H1 (cell line): ENCODE measurements at regions not wholly inside any gene's neighbourhood (a gene's known extent, or its start where the extent isn't known, plus 50 kb on each side); places are given as distances from the start of the nearest gene placed in this dataset.

Experiments
- CTCF ChIA-PET: fragments of 300-600 bp; sonication (Branson Sonifier 250); formaldehyde crosslinking; loops from one replicate; lab custom pipeline; 2021; ENCODE audit not compliant: partially characterized antibody; lab: Charles Lee
- POLR2A ChIA-PET: fragments of 300-600 bp; sonication (Branson Sonifier 250); formaldehyde crosslinking; loops from one replicate; lab custom pipeline; 2021; ENCODE audit warnings: inconsistent platforms; ENCODE audit not compliant: partially characterized antibody; lab: Charles Lee
- DNase-seq, 2 experiments: peaks; one replicate each; pipeline versions ENCODE4 v3.0.0 to v3.0.0-alpha.2; 2010 to 2022; ENCODE audit warnings: low spot score in 2 of 2, low read depth in 1 of 2, mixed read lengths in 1 of 2
- FAIRE-seq: peaks from 2 replicates; lab custom pipeline; 2011; peaks lifted over from hg19 to GRCh38; lab: Jason Lieb, UNC
- H2AFZ ChIP-seq: 2 replicates; pipeline ENCODE4 v1.8.1; 2012; ENCODE audit warnings: low read length, inconsistent platforms
- H2AK5ac ChIP-seq: 2 replicates; pipeline ENCODE4 v1.6.1; 2013; ENCODE audit warnings: low read depth, low read length
- H2BK120ac ChIP-seq: replicated peaks from 2 replicates; pipeline ENCODE3; 2013; ENCODE audit warnings: low read depth, low read length, inconsistent platforms
- H2BK12ac ChIP-seq: 2 replicates; pipeline ENCODE4 v1.6.1; 2013; ENCODE audit warnings: low read depth, low read length
- H2BK15ac ChIP-seq: 2 replicates; pipeline ENCODE4 v1.6.1; 2013; ENCODE audit warnings: low read length
- H2BK20ac ChIP-seq: 2 replicates; pipeline ENCODE4 v1.6.1; 2013; ENCODE audit warnings: low read length
- H2BK5ac ChIP-seq: 2 replicates; pipeline ENCODE4 v1.6.1; 2013; ENCODE audit warnings: low read depth, low read length
- H3K14ac ChIP-seq: 2 replicates; pipeline ENCODE4 v1.6.1; 2013; ENCODE audit warnings: inconsistent platforms; ENCODE audit not compliant: insufficient read length
- H3K18ac ChIP-seq: 2 replicates; pipeline ENCODE4 v1.6.1; 2013; ENCODE audit warnings: low read length; ENCODE audit errors: extremely low read depth
- H3K23ac ChIP-seq: 2 replicates; pipeline ENCODE4 v1.6.1; 2013; ENCODE audit warnings: inconsistent platforms; ENCODE audit not compliant: insufficient read length
- H3K23me2 ChIP-seq: 2 replicates; pipeline ENCODE4 v1.6.1; 2013; ENCODE audit warnings: low read depth, low read length
- H3K27ac ChIP-seq: 2 replicates; pipeline ENCODE4 v1.6.1; 2011; ENCODE audit warnings: low read depth, low read length, inconsistent platforms
- H3K27me3 ChIP-seq, 4 experiments: replicated peaks in 1 of 4; 1 replicate in 1 of 4; 2 replicates in 3 of 4; pipeline versions ENCODE4 v1.6.1 to v1.8.1; 2011 to 2013; ENCODE audit warnings: low read length in 3 of 4, mild to moderate bottlenecking in 3 of 4, inconsistent platforms in 2 of 4, mixed read lengths in 2 of 4, moderate library complexity in 1 of 4; ENCODE audit not compliant: control insufficient read depth in 3 of 4, insufficient read depth in 3 of 4; ENCODE audit errors: extremely low read depth in 1 of 4
- H3K36me3 ChIP-seq, 4 experiments: 2 replicates each; pipeline versions ENCODE4 v1.6.1 to v1.8.1; 2011 to 2013; ENCODE audit warnings: mild to moderate bottlenecking in 4 of 4, low read length in 3 of 4, moderate library complexity in 2 of 4, control low read depth in 1 of 4, inconsistent platforms in 1 of 4; ENCODE audit not compliant: insufficient read depth in 4 of 4, control insufficient read depth in 2 of 4
- H3K4ac ChIP-seq: replicated peaks from 2 replicates; pipeline ENCODE3; 2013; ENCODE audit warnings: low read length, low read depth, mixed read lengths, inconsistent platforms; ENCODE audit not compliant: insufficient read length
- H3K4me1 ChIP-seq, 4 experiments: replicated peaks in 1 of 4; 1 replicate in 1 of 4; 2 replicates in 3 of 4; pipeline versions ENCODE4 v1.6.1 to v1.8.1; 2011 to 2013; ENCODE audit warnings: low read length in 3 of 4, inconsistent platforms in 2 of 4, mixed read lengths in 1 of 4; ENCODE audit not compliant: insufficient read depth in 4 of 4, control insufficient read depth in 3 of 4
- H3K4me2 ChIP-seq, 2 experiments: 2 replicates each; pipeline versions ENCODE4 v1.6.1 to v1.8.1; 2011 to 2013; ENCODE audit warnings: low read depth in 2 of 2, low read length in 2 of 2, control low read depth in 1 of 2, inconsistent platforms in 1 of 2, mild to moderate bottlenecking in 1 of 2; ENCODE audit not compliant: insufficient read depth in 1 of 2
- H3K4me3 ChIP-seq, 4 experiments: fragments of 200-600, 300-600 bp in 1 of 4; sonication (generic), shearing (Covaris generic), sonication (Bioruptor Twin) in 1 of 4; 2 replicates each; pipeline versions ENCODE4 v1.5.1 to v1.8.1; 2011 to 2016; ENCODE audit warnings: low read length in 4 of 4, low read depth in 3 of 4, control low read depth in 2 of 4, inconsistent platforms in 2 of 4, mild to moderate bottlenecking in 2 of 4, mixed read lengths in 1 of 4, moderate library complexity in 1 of 4; ENCODE audit not compliant: insufficient read depth in 2 of 4; ENCODE audit errors: extremely low read depth in 1 of 4
- H3K56ac ChIP-seq: replicated peaks from 2 replicates; pipeline ENCODE3; 2013; ENCODE audit warnings: low read depth, mild to moderate bottlenecking, mixed read lengths, low read length, inconsistent platforms; ENCODE audit not compliant: insufficient read length
- H3K79me1 ChIP-seq: 2 replicates; pipeline ENCODE4 v1.6.1; 2013; ENCODE audit warnings: low read depth, low read length, control low read depth
- H3K79me2 ChIP-seq, 2 experiments: 2 replicates each; pipeline versions ENCODE4 v1.6.1 to v1.8.1; 2012 to 2013; ENCODE audit warnings: low read length in 2 of 2, mild to moderate bottlenecking in 2 of 2, inconsistent platforms in 1 of 2; ENCODE audit not compliant: insufficient read depth in 2 of 2, control insufficient read depth in 1 of 2
- H3K9ac ChIP-seq, 4 experiments: replicated peaks in 1 of 4; 1 replicate in 1 of 4; 2 replicates in 3 of 4; pipeline versions ENCODE4 v1.6.1 to v1.8.1; 2011 to 2013; ENCODE audit warnings: low read depth in 3 of 4, low read length in 3 of 4, control low read depth in 2 of 4, mild to moderate bottlenecking in 2 of 4, moderate library complexity in 2 of 4, inconsistent platforms in 1 of 4; ENCODE audit errors: extremely low read depth in 1 of 4
- H3K9me3 ChIP-seq, 2 experiments: 2 replicates each; pipeline versions ENCODE4 v1.6.1 to v1.8.1; 2012 to 2013; ENCODE audit warnings: mild to moderate bottlenecking in 2 of 2, moderate library complexity in 2 of 2, control low read depth in 1 of 2, inconsistent platforms in 1 of 2, low read depth in 1 of 2, low read length in 1 of 2, mixed read lengths in 1 of 2; ENCODE audit not compliant: insufficient read depth in 2 of 2
- H4K20me1 ChIP-seq, 2 experiments: replicated peaks in 1 of 2; 2 replicates each; pipeline versions ENCODE3 to v1.8.1; 2011 to 2013; ENCODE audit warnings: inconsistent platforms in 2 of 2, low read length in 2 of 2, mild to moderate bottlenecking in 1 of 2; ENCODE audit not compliant: insufficient read depth in 2 of 2, control insufficient read depth in 1 of 2
- H4K5ac ChIP-seq: 2 replicates; pipeline ENCODE4 v1.6.1; 2013; ENCODE audit warnings: low read length, low read depth, mixed read lengths, inconsistent platforms; ENCODE audit not compliant: insufficient read length
- H4K8ac ChIP-seq: 2 replicates; pipeline ENCODE4 v1.8.0; 2013; ENCODE audit warnings: mild to moderate bottlenecking, moderate library complexity, low read length, inconsistent platforms; ENCODE audit not compliant: insufficient read depth; ENCODE audit errors: extremely low read depth
- H4K91ac ChIP-seq: replicated peaks from 2 replicates; pipeline ENCODE3; 2013; ENCODE audit warnings: low read length, mixed read lengths, inconsistent platforms; ENCODE audit not compliant: insufficient read length
- ASH2L ChIP-seq: fragments of 200-600, 300-600 bp; sonication (generic); IDR thresholded peaks from one replicate; pipeline ENCODE4 v1.7.1; 2017; ENCODE audit warnings: low read length
- BCL11A ChIP-seq, 2 experiments: IDR thresholded peaks; one replicate each; pipeline ENCODE4 v1.6.1; 2011; ENCODE audit warnings: low read depth in 2 of 2, low read length in 2 of 2, mild to moderate bottlenecking in 2 of 2
- CHD1 ChIP-seq: IDR thresholded peaks from 2 replicates; pipeline ENCODE4 v1.6.1; 2012; ENCODE audit warnings: low read depth, low read length, improper control_type of control experiment
- CTBP2 ChIP-seq: IDR thresholded peaks from 2 replicates; pipeline ENCODE4 v1.7.0; 2011; ENCODE audit warnings: borderline replicate concordance, mild to moderate bottlenecking, moderate library complexity, mixed read lengths, low read length; ENCODE audit not compliant: insufficient read depth, insufficient read length
- GABPA ChIP-seq: IDR thresholded peaks from 2 replicates; pipeline ENCODE4 v1.6.1; 2011; ENCODE audit warnings: mild to moderate bottlenecking, low read length, moderate library complexity, borderline replicate concordance; ENCODE audit not compliant: insufficient read depth
- HDAC6 ChIP-seq: IDR thresholded peaks from one replicate; pipeline ENCODE4 v1.7.1; 2012; ENCODE audit warnings: low read depth, mild to moderate bottlenecking, inconsistent platforms, low read length, moderate library complexity
- MAFK ChIP-seq: IDR thresholded peaks from 2 replicates; pipeline ENCODE4 v1.6.1; 2012; ENCODE audit warnings: low read depth, mild to moderate bottlenecking, improper control_type of control experiment, low read length
- PHF8 ChIP-seq: fragments of 200-600 bp; sonication (generic); conservative IDR thresholded peaks from 2 replicates; pipeline ENCODE4 v1.7.1; 2012; ENCODE audit warnings: low read depth, mild to moderate bottlenecking, inconsistent platforms, low read length, moderate library complexity
- SIN3A ChIP-seq, 2 experiments: IDR thresholded peaks in 1 of 2; conservative IDR thresholded peaks in 1 of 2; 2 replicates each; pipeline ENCODE4 v1.6.1; 2011 to 2012; ENCODE audit warnings: low read length in 2 of 2, improper control_type of control experiment in 1 of 2, low read depth in 1 of 2, mild to moderate bottlenecking in 1 of 2
- YY1 ChIP-seq: IDR thresholded peaks from 2 replicates; pipeline ENCODE4 v1.6.1; 2011; ENCODE audit warnings: low read depth, mild to moderate bottlenecking, low read length
- ZNF274 ChIP-seq: IDR thresholded peaks from 2 replicates; pipeline ENCODE4 v1.7.0; 2012; ENCODE audit warnings: low read length, borderline replicate concordance; ENCODE audit errors: extremely low read depth
- WGBS, 2 experiments: shearing (Covaris generic) in 1 of 2; methylation state at CpG; one replicate each; pipeline versions ENCODE4 v1.1.6 to v1.1.7; 2013 to 2015; ENCODE audit warnings: low lambda C conversion rate in 2 of 2, mixed read lengths in 2 of 2, inconsistent platforms in 1 of 2, low coverage in 1 of 2, missing lambda C conversion rate in 1 of 2; ENCODE audit not compliant: insufficient replicate concordance in 2 of 2, insufficient coverage in 1 of 2, insufficient read length in 1 of 2; ENCODE audit errors: extremely low coverage in 1 of 2, missing lambda C conversion rate in 1 of 2; 5-methylcytosine and 5-hydroxymethylcytosine counted together
- TF ChIP-seq, protein P1 (sequence below), 3 experiments: IDR thresholded peaks; 1 replicate in 2 of 3; 2 replicates in 1 of 3; pipeline versions ENCODE4 v1.5.1 to v1.6.1; 2011; ENCODE audit warnings: low read length in 3 of 3, mild to moderate bottlenecking in 3 of 3, inconsistent platforms in 2 of 3, low read depth in 1 of 3, moderate library complexity in 1 of 3; ENCODE audit not compliant: insufficient read depth in 1 of 3; ENCODE audit errors: control extremely low read depth in 1 of 3

DNA sequence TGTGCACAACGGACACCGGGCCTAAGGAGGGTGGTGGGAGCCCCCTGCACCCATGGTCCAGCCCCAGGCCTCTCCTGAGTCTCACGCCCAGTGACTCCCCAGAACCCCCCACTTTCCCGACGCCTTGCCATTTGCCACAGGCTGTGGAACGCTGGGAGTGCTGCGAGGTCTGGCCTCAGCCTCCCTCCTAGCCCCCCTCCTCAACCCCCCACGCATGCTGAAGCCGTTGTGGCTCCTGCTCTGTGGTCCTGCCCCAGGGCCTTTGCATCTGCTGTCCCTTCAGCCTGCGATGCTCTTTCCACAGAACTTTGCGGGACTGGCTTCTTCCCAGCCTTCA, 226.0 kb upstream of the GSE1 start:
- 83% methylated on average over 4 of the region's 11 CpGs; no CpG with 5 or more reads in 1 of the 2 experiments for WGBS, 2 experiments
- FAIRE-seq (no peak), DNase-seq (peak in 1 of 2 experiments; percentile 14)
- TF ChIP-seq YY1 = no peak
- no peak for TF ChIP-seq MAFK
- no peak for TF ChIP-seq ZNF274
- TF ChIP-seq SIN3A (conservative IDR thresholded peaks at IDR 0.05 in 1 of 2, IDR thresholded peaks at IDR 0.05 in 1 of 2; ENCODE audit: low read depth in 1 of 2, low read length in 2 of 2) = no peak
- TF ChIP-seq HDAC6 = no peak
- TF ChIP-seq, protein P1, sequence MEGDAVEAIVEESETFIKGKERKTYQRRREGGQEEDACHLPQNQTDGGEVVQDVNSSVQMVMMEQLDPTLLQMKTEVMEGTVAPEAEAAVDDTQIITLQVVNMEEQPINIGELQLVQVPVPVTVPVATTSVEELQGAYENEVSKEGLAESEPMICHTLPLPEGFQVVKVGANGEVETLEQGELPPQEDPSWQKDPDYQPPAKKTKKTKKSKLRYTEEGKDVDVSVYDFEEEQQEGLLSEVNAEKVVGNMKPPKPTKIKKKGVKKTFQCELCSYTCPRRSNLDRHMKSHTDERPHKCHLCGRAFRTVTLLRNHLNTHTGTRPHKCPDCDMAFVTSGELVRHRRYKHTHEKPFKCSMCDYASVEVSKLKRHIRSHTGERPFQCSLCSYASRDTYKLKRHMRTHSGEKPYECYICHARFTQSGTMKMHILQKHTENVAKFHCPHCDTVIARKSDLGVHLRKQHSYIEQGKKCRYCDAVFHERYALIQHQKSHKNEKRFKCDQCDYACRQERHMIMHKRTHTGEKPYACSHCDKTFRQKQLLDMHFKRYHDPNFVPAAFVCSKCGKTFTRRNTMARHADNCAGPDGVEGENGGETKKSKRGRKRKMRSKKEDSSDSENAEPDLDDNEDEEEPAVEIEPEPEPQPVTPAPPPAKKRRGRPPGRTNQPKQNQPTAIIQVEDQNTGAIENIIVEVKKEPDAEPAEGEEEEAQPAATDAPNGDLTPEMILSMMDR (IDR thresholded peaks at IDR 0.05; ENCODE audit: control extremely low read depth in 1 of 3, insufficient read depth in 1 of 3, low read depth in 1 of 3, low read length in 3 of 3) = no peak
- TF ChIP-seq BCL11A (IDR thresholded peaks at IDR 0.05; ENCODE audit: low read depth in 2 of 2, low read length in 2 of 2) = no peak
- no peak for TF ChIP-seq PHF8
- no peak for TF ChIP-seq CHD1
- TF ChIP-seq GABPA = no peak
- TF ChIP-seq CTBP2 = no peak
- no peak for TF ChIP-seq ASH2L

More for the DNA sequence above, 226.0 kb upstream of the GSE1 start:
- ChIA-PET CTCF (interaction anchor here (0.7 to 10.2 kb wide), 3 partner anchors 18 to 103 kb away, joined by 3 to 78 read pairs (median 3); no protein-coding TSS in a partner anchor), POLR2A (no interaction called here)
- no peak overlapping the region for H3K4me3 ChIP-seq
- no peak overlapping the region; the same call in 1 of the 2 replicates for H4K8ac ChIP-seq
- no peak overlapping the region for H2AFZ ChIP-seq
- H3K56ac ChIP-seq = no peak overlapping the region
- H2BK20ac ChIP-seq = no peak overlapping the region
- H3K4me2 ChIP-seq = no peak overlapping the region
- no peaks in the 10 kb centered on the region for H3K79me2 ChIP-seq
- H3K9me3 ChIP-seq = no peaks in the 10 kb centered on the region
- H4K5ac ChIP-seq = no peak overlapping the region
- no peak overlapping the region for H3K9ac ChIP-seq
- H3K27me3 ChIP-seq = no peaks in the 10 kb centered on the region; a peak in 1 of 7 replicates
- peaks cover 13% of the 10 kb centered on the region for H3K23me2 ChIP-seq
- no peak overlapping the region for H2BK12ac ChIP-seq
- no peak overlapping the region for H2BK5ac ChIP-seq
- peaks cover 3 to 12% of the 10 kb centered on the region in 2 experiments for H4K20me1 ChIP-seq
- no peak overlapping the region for H2BK15ac ChIP-seq
- no peak overlapping the region for H2AK5ac ChIP-seq
- no peak overlapping the region for H3K14ac ChIP-seq
- H3K4ac ChIP-seq = no peak overlapping the region
- H3K79me1 ChIP-seq = peaks cover 6% of the 10 kb centered on the region; the same call in 1 of the 2 replicates
- H3K27ac ChIP-seq = no peak overlapping the region
- no peak overlapping the region for H2BK120ac ChIP-seq
- H3K18ac ChIP-seq = no peak overlapping the region
- H3K23ac ChIP-seq = no peak overlapping the region
- no peaks in the 10 kb centered on the region; a peak in 2 of 7 replicates for H3K4me1 ChIP-seq
- no peak overlapping the region for H4K91ac ChIP-seq
- no peaks in the 10 kb centered on the region; a peak in 1 of 8 replicates for H3K36me3 ChIP-seq
